Upper lobe of left lung (tissue), 6 donors: ENCODE measurements at regions not wholly inside any gene's neighbourhood (a gene's known extent, or its start where the extent isn't known, plus 50 kb on each side); places are given as distances from the start of the nearest gene placed in this dataset.

Experiments
- ATAC-seq, 2 donors: fragments of 200-7000 bp; cut with Tn5 transposase; one replicate each; pipeline ENCODE4 v1.9.1; 2022; ENCODE audit warnings: mild to moderate bottlenecking in 2 of 2, moderate library complexity in 2 of 2; ENCODE audit not compliant: low FRiP score in 2 of 2
- DNase-seq, 2 donors: peaks; one replicate each; pipeline ENCODE4 v3.0.0-alpha.2; 2019 to 2020
- H3K27ac ChIP-seq, 4 donors: fragments of 200-600 bp; sonication (generic); one replicate each; pipeline ENCODE4 v1.5.1; 2016 to 2019
- H3K27me3 ChIP-seq, 4 donors: fragments of 200-600 bp; sonication (generic); one replicate each; pipeline ENCODE4 v1.5.1; 2017 to 2019
- H3K36me3 ChIP-seq, 4 donors: fragments of 200-600 bp; sonication (generic); one replicate each; pipeline ENCODE4 v1.5.1; 2016 to 2019
- H3K4me1 ChIP-seq, 4 donors: fragments of 200-600 bp; sonication (generic); one replicate each; pipeline ENCODE4 v1.5.1; 2018 to 2019
- H3K4me3 ChIP-seq, 4 donors: fragments of 200-600 bp; sonication (generic); one replicate each; pipeline ENCODE4 v1.5.1; 2017 to 2019; ENCODE audit warnings: mild to moderate bottlenecking in 2 of 4, moderate library complexity in 1 of 4
- H3K9me3 ChIP-seq, 4 donors: fragments of 200-600 bp; sonication (generic); one replicate each; pipeline ENCODE4 v1.5.1; 2018 to 2019
- CTCF ChIP-seq, 6 experiments: fragments of 450-650 bp in 4 of 6; fragments of 200-600 bp in 2 of 6; sonication (generic) in 2 of 6; IDR thresholded peaks; one replicate each; pipeline ENCODE4 v1.5.1; 2016 to 2019; ENCODE audit warnings: antibody characterized with exemption in 6 of 6
- EP300 ChIP-seq, 4 donors: sonication (generic); formaldehyde crosslinking; IDR thresholded peaks; one replicate each; pipeline ENCODE4 v1.5.1; 2017; ENCODE audit warnings: antibody characterized with exemption in 4 of 4, control low read depth in 2 of 4
- POLR2A ChIP-seq, 4 donors: fragments of 450-650 bp; IDR thresholded peaks; one replicate each; pipeline ENCODE4 v1.5.1; 2016 to 2017; ENCODE audit warnings: antibody characterized with exemption in 4 of 4, mild to moderate bottlenecking in 2 of 4
- POLR2AphosphoS5 ChIP-seq, 2 donors: sonication (generic); formaldehyde crosslinking; IDR thresholded peaks; one replicate each; pipeline ENCODE4 v1.5.1; 2017; ENCODE audit warnings: antibody characterized with exemption in 2 of 2
- WGBS, 2 donors: methylation state at CpG; one replicate each; pipeline ENCODE4 v1.1.5; 2017 to 2018; 5-methylcytosine and 5-hydroxymethylcytosine counted together
- donor health status: DM: no; HTN: no; CAD: no; lungs with moderate emphysema.
- donor health status: DM: no; HTN: yes; CAD: no; lungs with severe emphysema.

GRCh38 chr3:153625506-153625905 lies 463.5 kb downstream of the RAP2B start:
- WGBS, 2 donors, result 83 to 90% methylated on average over 3 of the region's 3 CpGs
- H3K27ac ChIP-seq, result no peak overlapping the region
- H3K4me1 ChIP-seq, result peaks cover 0 to 9% (median 0%) of the 10 kb centered on the region in 4 donors
- no peaks in the 10 kb centered on the region for H3K9me3 ChIP-seq
- no peak for DNase-seq
- no peak overlapping the region for H3K4me3 ChIP-seq
- ATAC-seq, result no peak
- TF ChIP-seq EP300 (IDR thresholded peaks at IDR 0.05), result no peak
- TF ChIP-seq POLR2AphosphoS5 (IDR thresholded peaks at IDR 0.05), result no peak
- TF ChIP-seq CTCF (IDR thresholded peaks at IDR 0.05), result no peak
- no peak for TF ChIP-seq POLR2A (IDR thresholded peaks at IDR 0.05)
- no peaks in the 10 kb centered on the region for H3K27me3 ChIP-seq
- H3K36me3 ChIP-seq, result no peaks in the 10 kb centered on the region

- Histone ChIP-seq H3K27ac (no peak overlapping the region), H3K4me3 (no peak overlapping the region), H3K27me3 (no peaks in the 10 kb centered on the region), H3K36me3 (no peaks in the 10 kb centered on the region), H3K9me3 (no peaks in the 10 kb centered on the region), H3K4me1 (peaks cover 0 to 9% (median 0%) of the 10 kb centered on the region in 4 donors)
- DNase-seq (no peak), ATAC-seq (no peak)
- 84 to 86% methylated on average over 2 of the region's 2 CpGs for WGBS, 2 donors
- TF ChIP-seq CTCF (IDR thresholded peaks at IDR 0.05) (no peak), POLR2AphosphoS5 (IDR thresholded peaks at IDR 0.05) (no peak), POLR2A (IDR thresholded peaks at IDR 0.05) (no peak), EP300 (IDR thresholded peaks at IDR 0.05) (no peak)
Measured at GRCh38 chr3:153626158-153626557, 464.1 kb downstream of the RAP2B start.

- 21 to 44% methylated on average over 4 of the region's 4 CpGs for WGBS, 2 donors
- no peaks in the 10 kb centered on the region for H3K36me3 ChIP-seq
- H3K27ac ChIP-seq, result no peak overlapping the region
- TF ChIP-seq POLR2AphosphoS5 (IDR thresholded peaks at IDR 0.05), result no peak
- no peak for TF ChIP-seq CTCF (IDR thresholded peaks at IDR 0.05)
- TF ChIP-seq EP300 (IDR thresholded peaks at IDR 0.05), result no peak
- TF ChIP-seq POLR2A (IDR thresholded peaks at IDR 0.05), result no peak
- no peaks in the 10 kb centered on the region for H3K9me3 ChIP-seq
- ATAC-seq (no peak), DNase-seq (no peak)
- H3K27me3 ChIP-seq, result no peaks in the 10 kb centered on the region
- H3K4me3 ChIP-seq, result no peak overlapping the region
- H3K4me1 ChIP-seq, result peaks cover 0 to 9% (median 0%) of the 10 kb centered on the region in 4 donors
Measured at GRCh38 chr3:153628591-153628990, 466.6 kb downstream of the RAP2B start.

GRCh38 chr3:153629148-153629547 lies 467.1 kb downstream of the RAP2B start:
- ATAC-seq (no peak), DNase-seq (no peak)
- Histone ChIP-seq H3K4me3 (no peak overlapping the region), H3K27ac (no peak overlapping the region), H3K27me3 (no peaks in the 10 kb centered on the region), H3K4me1 (peaks cover 0 to 9% (median 0%) of the 10 kb centered on the region in 4 donors), H3K9me3 (no peaks in the 10 kb centered on the region), H3K36me3 (no peaks in the 10 kb centered on the region)
- no peak for TF ChIP-seq POLR2A (IDR thresholded peaks at IDR 0.05)
- TF ChIP-seq POLR2AphosphoS5 (IDR thresholded peaks at IDR 0.05), result no peak
- no peak for TF ChIP-seq EP300 (IDR thresholded peaks at IDR 0.05)
- no peak for TF ChIP-seq CTCF (IDR thresholded peaks at IDR 0.05)
- WGBS, 2 donors, result 83 to 86% methylated on average over 2 of the region's 2 CpGs

- no peak for DNase-seq
- WGBS, 2 donors, result 89 to 98% methylated on average over 2 of the region's 2 CpGs
- Histone ChIP-seq H3K27me3 (no peaks in the 10 kb centered on the region), H3K4me3 (no peak overlapping the region), H3K27ac (no peak overlapping the region), H3K4me1 (peaks cover 0 to 9% (median 0%) of the 10 kb centered on the region in 4 donors), H3K36me3 (no peaks in the 10 kb centered on the region), H3K9me3 (no peaks in the 10 kb centered on the region)
- ATAC-seq, result no peak
- TF ChIP-seq POLR2AphosphoS5 (IDR thresholded peaks at IDR 0.05) (no peak), POLR2A (IDR thresholded peaks at IDR 0.05) (no peak), CTCF (IDR thresholded peaks at IDR 0.05) (no peak), EP300 (IDR thresholded peaks at IDR 0.05) (no peak)
Measured at GRCh38 chr3:153631102-153631501, 469.1 kb downstream of the RAP2B start.
